Superior temporal gyrus (tissue), 1 donor: ENCODE measurements at regions not wholly inside any gene's neighbourhood (a gene's known extent, or its start where the extent isn't known, plus 50 kb on each side); places are given as distances from the start of the nearest gene placed in this dataset.
A peak's percentile ranks its signal among the peaks of the same experiment; 100 is the strongest.

Experiments used
- DNase-seq: peaks from one replicate; pipeline ENCODE4 v3.0.0-alpha.2; 2016; ENCODE audit errors: extremely low spot score

GRCh38 chr14:89629383-89629782 lies 212.3 kb upstream of the FOXN3 start:
- no peak for DNase-seq

DNA sequence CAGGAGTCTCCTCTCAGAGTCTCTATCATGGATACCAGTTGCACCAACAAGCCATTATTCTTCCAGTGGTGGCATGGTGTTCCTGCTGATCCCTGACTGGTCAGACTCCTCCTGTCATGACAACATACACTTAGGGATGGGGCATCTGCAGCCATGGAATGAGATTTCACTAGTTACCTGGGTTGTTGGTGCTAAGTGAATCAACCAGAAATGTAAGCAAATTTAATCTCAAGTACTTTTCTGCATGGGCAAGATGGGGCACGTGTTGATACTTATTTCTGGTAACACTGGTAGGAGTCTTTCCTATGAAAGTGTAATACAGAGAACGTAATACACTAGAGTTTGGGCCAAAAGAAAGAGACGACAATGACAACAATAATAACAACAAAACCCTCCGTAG lies 211.5 kb upstream of the FOXN3 start:
- DNase-seq: no peak

DNA sequence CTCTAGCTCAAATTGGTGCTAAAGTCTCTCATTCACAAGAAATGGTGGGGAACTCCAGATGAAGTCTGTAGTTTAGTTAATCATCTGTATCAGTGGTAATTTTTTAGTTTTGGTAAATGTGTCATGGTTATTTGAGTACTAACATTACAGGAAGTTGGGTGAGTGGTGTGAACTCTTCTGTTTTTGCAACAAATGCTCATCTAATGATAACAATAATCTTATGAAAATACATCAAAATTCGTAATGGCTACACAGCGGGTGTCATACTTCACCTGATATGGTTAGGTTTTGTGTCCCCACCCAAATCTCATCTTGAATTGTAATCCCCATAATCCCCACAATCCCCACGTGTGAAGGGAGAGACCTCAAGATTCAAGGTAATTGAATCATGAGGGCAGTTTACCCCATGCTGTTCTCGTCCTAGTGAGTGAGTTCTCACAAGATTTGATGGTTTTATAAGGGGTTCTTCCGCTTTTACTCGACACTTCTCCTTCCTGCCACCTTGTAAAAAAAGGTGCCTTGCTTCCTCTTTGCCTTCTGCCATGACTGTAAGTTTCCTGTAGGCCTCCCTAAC lies 209.3 kb upstream of the FOXN3 start:
- DNase-seq: no peak

DNA sequence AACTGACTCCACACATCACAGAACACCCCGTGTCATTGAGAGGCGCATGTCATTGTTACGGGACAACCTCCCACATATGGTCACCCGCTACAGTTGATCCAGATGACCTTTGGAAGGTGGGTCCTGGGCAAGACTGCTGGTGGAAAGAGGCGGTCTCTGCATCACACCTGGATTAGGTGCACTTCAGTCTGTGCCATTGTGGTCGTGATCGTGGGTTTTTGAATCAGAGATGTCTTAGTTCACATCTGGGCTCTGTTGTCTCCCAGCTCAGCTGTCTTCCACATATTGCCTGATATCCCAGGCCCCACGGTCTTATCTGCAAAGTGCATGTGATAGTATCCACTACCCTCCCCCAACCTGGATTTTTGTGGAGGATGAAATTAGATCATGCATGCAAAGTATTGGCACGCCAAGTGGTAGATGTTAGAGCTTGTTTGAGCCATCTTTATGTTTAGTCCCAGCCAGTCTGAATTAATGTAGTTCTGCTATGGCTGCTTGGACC lies 208.7 kb upstream of the FOXN3 start:
- no peak for DNase-seq

- DNase-seq: peak; percentile 31
These were observed 208.2 kb upstream of the FOXN3 start for GRCh38 chr14:89625244-89625713.

- peak; percentile 55 for DNase-seq
These were observed 207.6 kb upstream of the FOXN3 start for GRCh38 chr14:89624500-89625156.

GRCh38 chr14:89621791-89622638 lies 205.0 kb upstream of the FOXN3 start:
- DNase-seq: no peak

DNA sequence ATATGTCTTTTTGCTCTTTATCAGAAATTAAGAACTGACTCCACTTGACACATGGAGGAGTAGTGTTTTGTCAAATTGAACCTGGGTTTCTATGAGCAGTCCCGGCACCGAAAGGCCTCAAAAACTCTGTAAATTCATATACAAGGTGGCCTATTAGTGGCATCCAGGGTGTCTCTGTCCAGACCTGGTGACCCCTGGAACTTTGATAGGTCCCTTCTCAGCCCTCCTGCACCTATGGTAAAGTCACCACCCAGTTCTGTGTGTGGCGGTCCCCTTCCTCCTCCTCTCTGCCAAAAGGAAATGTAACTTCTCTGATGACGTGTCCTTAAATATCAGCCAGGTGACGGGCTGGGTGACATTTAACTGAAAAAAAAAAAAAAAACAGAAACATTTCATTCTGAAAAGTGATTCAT lies 204.0 kb upstream of the FOXN3 start:
- DNase-seq: no peak

DNA sequence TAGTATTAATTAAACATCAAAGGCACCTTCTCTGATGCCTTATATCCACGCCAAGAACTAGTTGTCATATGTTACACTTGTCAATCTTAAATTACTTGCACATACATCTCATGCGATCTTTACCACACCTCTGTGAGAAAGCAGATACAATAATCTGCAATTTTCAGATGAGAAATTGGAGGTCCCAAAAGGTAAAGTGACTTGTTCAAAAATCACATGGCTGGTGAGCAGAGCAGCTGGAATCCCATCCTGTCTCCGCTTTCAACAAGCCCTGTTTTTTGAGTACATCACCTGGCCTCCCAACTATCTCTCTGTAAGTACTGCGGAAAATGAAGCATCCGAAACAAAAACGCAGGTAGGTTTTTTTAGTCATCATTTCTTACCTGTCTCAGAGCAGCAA lies 203.4 kb upstream of the FOXN3 start:
- DNase-seq: no peak

DNA sequence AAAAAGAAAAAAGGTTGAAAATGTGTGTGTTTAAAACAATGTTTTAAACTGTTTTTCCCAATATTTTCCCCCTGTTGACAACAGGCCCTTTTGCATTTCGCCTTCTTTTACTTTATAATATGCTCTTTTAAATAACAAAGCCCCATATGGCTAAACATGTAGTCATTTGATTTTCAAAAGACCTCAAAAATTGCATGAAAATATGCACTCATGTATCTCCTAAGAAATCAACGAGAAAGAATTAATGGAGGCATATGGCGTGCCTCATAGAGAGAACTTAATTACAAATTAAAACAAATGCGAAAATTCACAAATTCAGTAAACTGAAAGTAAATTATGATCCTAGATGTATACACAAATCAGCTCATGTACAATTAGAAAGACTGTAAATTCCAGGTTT lies 202.6 kb upstream of the FOXN3 start:
- DNase-seq: peak; percentile 47

GRCh38 chr14:89618811-89619551 lies 201.9 kb upstream of the FOXN3 start:
- peak; percentile 60 for DNase-seq

DNA sequence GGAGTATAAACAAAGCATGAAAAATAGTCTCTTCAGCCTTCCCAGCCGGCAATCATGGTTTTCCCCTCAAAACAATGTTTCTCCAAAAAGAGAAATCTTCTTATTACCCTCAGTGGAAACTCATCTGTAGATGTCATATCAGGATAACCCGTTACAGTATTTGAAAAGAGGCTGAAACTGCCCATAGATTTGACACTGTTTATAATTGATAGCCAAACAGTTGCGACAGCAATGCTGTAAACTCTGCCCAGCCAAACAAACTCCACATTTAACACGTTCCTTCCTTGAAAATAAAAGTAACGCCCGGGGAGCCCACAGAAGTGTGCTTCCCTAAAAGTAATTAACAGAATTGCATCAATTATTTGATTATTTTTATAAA lies 201.3 kb upstream of the FOXN3 start:
- peak; percentile 78 for DNase-seq

GRCh38 chr14:89617481-89618329 lies 200.7 kb upstream of the FOXN3 start:
- DNase-seq: peak; percentile 81

DNA sequence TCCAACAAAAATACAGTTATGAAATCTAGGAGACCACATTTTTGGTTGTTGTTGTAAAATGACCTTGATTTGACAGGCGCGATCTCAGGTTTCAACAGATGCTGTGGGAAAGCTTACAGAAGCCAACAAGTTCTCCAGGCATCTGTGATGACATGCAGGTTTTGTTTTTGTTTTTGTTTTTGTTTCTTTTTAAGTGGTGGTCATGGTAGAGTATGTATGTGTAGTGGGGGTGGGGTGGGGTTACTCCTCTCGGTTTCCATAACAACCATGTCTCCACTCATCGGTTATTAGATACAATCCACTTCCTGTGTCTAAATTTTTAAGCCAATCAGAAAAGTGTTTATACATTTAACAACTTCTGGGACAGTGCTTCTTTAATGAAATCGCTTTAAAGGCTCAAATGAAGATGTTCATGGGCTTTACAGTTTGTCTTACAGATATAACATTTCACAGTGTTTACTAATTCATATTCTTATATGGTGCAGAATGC lies 199.9 kb upstream of the FOXN3 start:
- peak; percentile 68 for DNase-seq

DNA sequence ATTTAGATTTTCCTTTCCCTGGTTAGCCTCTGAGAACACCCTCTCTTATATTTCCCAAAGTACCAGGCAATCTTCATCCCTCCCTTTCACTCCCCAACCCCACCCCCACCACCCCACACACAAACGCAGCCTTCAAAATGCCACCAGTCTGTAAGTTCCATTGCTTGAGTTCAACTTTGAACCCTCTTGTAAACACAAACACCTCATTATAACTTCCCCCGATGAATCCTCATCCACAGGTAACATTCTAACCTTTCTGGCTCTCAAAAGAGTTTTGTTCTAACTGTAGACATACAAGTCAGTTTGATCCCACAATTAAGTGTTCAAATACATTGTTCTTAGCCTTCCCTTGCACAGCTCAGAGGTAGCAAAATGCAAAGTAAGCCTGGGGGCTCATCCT lies 199.4 kb upstream of the FOXN3 start:
- no peak for DNase-seq

DNA sequence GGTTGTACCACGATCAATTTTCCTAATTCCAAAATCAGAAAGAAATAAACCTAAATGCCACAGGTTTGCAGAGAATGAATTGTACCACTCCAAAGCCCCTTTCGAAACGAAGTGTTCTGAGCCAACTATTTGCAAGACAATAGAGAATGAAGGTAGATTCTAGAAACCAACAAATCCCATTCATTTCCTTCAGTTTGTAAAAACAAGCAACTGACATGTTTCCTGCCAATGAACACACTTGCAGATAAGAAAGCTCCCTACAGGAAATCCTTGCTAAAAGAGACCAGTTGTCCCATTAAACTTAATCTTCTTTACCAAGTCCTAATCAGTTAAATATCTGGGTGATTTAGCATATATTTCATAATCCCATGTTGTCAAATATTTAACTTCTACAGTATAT lies 198.4 kb upstream of the FOXN3 start:
- DNase-seq: peak; percentile 30

DNA sequence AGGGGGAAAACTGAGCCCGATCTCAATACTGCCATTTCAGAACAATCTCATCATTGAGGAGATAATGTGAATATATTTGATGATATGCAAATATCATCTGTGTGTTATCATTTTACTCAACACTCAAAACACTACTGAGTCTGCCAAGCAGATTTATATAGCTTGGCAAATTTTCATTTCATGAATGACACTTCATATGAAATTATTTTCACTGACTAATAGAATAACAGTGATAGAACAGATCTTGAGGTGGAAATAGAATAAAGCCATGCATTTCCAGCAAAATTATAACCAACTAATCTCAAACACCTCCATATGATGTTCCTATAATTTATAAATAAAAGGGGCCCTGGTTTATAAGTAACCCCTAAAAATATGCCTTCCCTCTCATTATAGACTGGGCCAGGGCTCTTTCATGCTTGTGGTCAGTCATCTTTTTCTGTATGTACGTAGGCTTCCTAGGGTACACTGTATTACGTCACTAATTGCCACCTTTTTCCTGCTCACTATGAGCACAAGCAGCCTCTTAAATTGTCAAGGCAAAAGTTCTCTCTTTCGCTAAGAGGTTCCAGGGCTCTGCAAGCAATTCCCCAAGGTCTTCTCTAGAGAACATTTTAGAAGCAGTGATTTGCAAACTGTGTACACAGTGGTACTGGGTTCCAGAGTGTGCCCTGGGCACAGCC lies 197.1 kb upstream of the FOXN3 start:
- no peak for DNase-seq

DNA sequence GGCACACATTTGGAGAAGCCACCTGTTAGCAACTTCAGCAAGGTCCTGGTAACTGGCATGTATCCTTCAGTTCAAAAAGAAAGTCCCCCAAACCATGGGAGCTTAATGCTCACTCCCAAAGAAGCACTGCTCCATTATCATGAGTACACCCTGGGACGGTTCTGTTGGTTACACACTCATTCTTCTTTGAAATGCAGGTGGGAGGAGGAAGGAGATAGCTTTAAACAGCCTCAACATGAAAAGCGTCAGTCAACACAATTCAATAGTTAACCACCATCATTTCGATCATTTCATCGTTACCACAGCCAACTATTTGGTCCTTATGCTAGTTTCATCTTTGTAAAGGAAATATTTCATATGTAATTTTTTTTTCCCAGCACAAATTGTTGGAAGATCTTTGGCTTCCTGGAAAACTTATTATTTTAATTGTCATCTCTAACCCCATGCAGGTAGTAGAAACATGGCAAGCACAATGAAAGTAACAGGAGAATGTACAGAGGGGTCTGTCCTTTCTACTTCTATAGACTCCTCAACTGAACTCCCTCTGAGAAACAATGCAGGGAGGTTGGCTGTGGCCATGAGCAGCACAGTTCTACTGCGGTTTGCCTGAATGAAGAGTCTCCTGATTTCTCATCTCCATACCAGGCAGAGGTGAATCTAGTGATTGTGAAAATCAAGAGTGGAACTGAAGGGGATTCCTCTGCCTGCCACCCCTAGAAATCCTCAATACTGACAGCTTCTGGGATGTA lies 196.4 kb upstream of the FOXN3 start:
- DNase-seq: no peak

- DNase-seq: no peak
These were observed 192.6 kb upstream of the FOXN3 start for GRCh38 chr14:89609500-89610100.
